PC-3 (cell line): ENCODE measurements at regions not wholly inside any gene's neighbourhood (a gene's known extent, or its start where the extent isn't known, plus 50 kb on each side); places are given as distances from the start of the nearest gene placed in this dataset.

Experiments used
- EZH2 ChIP-seq: fragments of 300-600 bp; sonication (generic); IDR thresholded peaks from one replicate; pipeline ENCODE4 v1.6.1; 2017; ENCODE audit warnings: antibody characterized with exemption, mild to moderate bottlenecking, low read length; ENCODE audit not compliant: unreplicated experiment
- EZH2phosphoT487 ChIP-seq: fragments of 300-600 bp; sonication (generic); IDR thresholded peaks from 2 replicates; pipeline ENCODE4 v1.6.1; 2018; ENCODE audit warnings: mild to moderate bottlenecking, antibody characterized with exemption, low read length, borderline replicate concordance

GRCh38 chr15:96181217-96181616 is 149.3 kb upstream of the NR2F2 start:
- TF ChIP-seq EZH2 (no peak), EZH2phosphoT487 (no peak)
